Kidney glomerular epithelial cell (primary cell): ENCODE measurements at regions not wholly inside any gene's neighbourhood (a gene's known extent, or its start where the extent isn't known, plus 50 kb on each side); places are given as distances from the start of the nearest gene placed in this dataset.

Experiments used
- DNase-seq: peaks from one replicate; lab custom pipeline; 2025; lab: John Stamatoyannopoulos, UW

- DNase-seq = no peak
These were observed 390.7 kb upstream of the ZP4 start for GRCh38 chr1:238281418-238281817.

- DNase-seq = no peak
These were observed 389.1 kb upstream of the ZP4 start for GRCh38 chr1:238279694-238280380.

- DNase-seq = no peak
These were observed 381.4 kb upstream of the ZP4 start for GRCh38 chr1:238272145-238272544.

GRCh38 chr1:238265866-238266265 is 375.1 kb upstream of the ZP4 start:
- DNase-seq = no peak

GRCh38 chr1:238264951-238265350 is 374.2 kb upstream of the ZP4 start:
- no peak for DNase-seq

- no peak for DNase-seq
These were observed 367.8 kb upstream of the ZP4 start for GRCh38 chr1:238258510-238258909.

GRCh38 chr1:238257018-238257621 is 366.4 kb upstream of the ZP4 start:
- DNase-seq = no peak

GRCh38 chr1:238254935-238255334 is 364.2 kb upstream of the ZP4 start:
- DNase-seq = no peak

- DNase-seq = peak; percentile 53
These were observed 361.5 kb upstream of the ZP4 start for GRCh38 chr1:238252033-238252802.

- no peak for DNase-seq
These were observed 357.6 kb upstream of the ZP4 start for GRCh38 chr1:238248356-238248755.

GRCh38 chr1:238242181-238242580 is 351.5 kb upstream of the ZP4 start:
- DNase-seq = no peak

- no peak for DNase-seq
These were observed 350.9 kb upstream of the ZP4 start for GRCh38 chr1:238241607-238242006.

GRCh38 chr1:238239343-238239742 is 348.6 kb upstream of the ZP4 start:
- DNase-seq = no peak

GRCh38 chr1:238233966-238234365 is 343.2 kb upstream of the ZP4 start:
- DNase-seq = no peak

- no peak for DNase-seq
These were observed 341.5 kb upstream of the ZP4 start for GRCh38 chr1:238232084-238232710.

GRCh38 chr1:238226810-238227209 is 336.1 kb upstream of the ZP4 start:
- DNase-seq = no peak

GRCh38 chr1:238223076-238223640 is 332.4 kb upstream of the ZP4 start:
- DNase-seq = peak; percentile 30

- DNase-seq = no peak
These were observed 331.0 kb upstream of the ZP4 start for GRCh38 chr1:238221738-238222137.

GRCh38 chr1:238214449-238214848 is 323.7 kb upstream of the ZP4 start:
- DNase-seq = no peak

GRCh38 chr1:238205045-238205662 is 314.4 kb upstream of the ZP4 start:
- DNase-seq = no peak

GRCh38 chr1:238201992-238202391 is 311.3 kb upstream of the ZP4 start:
- DNase-seq = no peak

GRCh38 chr1:238199325-238199724 is 308.6 kb upstream of the ZP4 start:
- no peak for DNase-seq
